ENCODE measurements at regions not wholly inside any gene's neighbourhood (a gene's known extent, or its start where the extent isn't known, plus 50 kb on each side); places are given as distances from the start of the nearest gene placed in this dataset.
A peak's percentile ranks its signal among the peaks of the same experiment; 100 is the strongest.
"Not testable (repeated sequence)": the region's sequence is repeated elsewhere in the genome, so short reads cannot be mapped to it uniquely, and the experiment has no call there.

DNA sequence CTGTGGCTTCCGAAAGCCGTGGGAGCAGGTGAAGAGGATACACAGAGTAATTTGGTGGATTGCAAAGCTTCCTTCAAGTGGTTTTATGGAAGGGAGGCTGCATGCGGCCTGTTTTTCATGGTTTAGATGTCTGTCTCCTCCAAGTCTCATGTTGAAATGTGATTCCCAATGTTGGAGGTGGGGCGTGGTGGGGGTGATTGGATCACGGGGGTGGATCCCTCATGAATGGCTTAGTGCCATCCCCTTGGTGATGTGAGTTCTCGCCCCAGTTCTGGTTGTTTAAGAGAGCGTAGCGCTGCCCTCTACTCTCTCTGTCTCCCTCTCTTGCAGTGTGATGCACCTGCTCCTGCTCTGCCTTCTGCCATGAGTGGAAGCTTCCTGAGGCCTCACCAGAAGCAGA, 247.8 kb upstream of the B3GAT1 start:
- DNase-seq (ENCODE audit: low spot score) (peak; percentile 2), ATAC-seq (no peak)

DNA sequence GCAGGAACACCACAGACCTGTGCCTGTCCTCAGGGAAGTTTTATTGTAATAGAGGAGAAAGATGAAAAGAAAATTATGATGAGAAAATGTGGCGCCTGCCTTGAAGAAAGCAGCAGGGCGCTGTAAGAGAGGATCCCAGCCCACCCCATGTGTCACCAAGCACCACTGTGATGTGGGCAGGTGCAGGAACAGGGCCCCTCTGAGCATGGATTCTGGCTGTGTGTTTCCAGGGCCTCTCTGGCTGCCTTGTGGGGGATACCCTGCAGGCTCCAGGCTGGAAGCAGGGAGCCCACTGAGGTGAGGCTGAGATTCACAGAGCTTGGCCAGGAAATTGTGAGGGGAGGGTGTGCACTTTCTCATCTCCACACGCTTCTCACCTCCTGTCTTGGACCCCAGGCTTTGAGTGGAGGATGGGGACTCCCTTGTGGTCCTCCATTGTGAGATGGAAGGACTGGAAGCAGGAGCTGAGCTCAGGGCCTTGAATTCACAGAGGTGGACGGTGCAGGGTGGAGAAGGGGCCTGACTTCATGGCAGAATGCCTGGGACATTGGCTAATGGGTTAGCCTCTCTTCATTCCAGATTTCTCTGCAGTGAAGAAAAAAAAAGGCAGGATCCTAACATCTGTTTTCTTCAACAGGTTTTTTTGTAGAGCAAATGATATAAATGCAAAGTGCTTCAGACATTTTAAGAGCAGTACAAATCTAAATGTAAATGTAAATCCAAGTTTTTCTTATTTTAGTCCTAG, 246.6 kb upstream of the B3GAT1 start:
- no peak for ATAC-seq
- DNase-seq (ENCODE audit: low spot score), result peak; percentile 15

DNA sequence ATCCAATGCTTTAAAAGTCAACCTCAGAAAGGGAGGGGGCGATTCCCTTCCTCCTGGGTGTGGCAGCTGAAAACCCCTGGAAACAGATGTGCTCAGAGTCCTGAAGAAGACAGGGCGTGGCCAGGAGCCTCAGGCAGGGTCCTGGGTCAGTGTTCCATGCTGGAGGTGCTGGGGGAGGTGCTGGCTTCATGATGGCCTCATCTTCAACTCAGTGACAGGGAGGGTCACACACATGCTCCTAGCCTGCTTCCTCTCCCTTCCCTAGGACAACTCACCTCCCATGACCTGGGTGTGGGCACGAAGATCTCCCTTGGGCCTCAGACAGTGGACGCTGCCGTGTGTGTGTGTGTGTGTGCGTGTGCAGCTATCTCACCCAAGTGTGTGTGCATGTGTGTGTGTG, 245.6 kb upstream of the B3GAT1 start:
- no peak for ATAC-seq
- DNase-seq (ENCODE audit: low spot score), result no peak

DNA sequence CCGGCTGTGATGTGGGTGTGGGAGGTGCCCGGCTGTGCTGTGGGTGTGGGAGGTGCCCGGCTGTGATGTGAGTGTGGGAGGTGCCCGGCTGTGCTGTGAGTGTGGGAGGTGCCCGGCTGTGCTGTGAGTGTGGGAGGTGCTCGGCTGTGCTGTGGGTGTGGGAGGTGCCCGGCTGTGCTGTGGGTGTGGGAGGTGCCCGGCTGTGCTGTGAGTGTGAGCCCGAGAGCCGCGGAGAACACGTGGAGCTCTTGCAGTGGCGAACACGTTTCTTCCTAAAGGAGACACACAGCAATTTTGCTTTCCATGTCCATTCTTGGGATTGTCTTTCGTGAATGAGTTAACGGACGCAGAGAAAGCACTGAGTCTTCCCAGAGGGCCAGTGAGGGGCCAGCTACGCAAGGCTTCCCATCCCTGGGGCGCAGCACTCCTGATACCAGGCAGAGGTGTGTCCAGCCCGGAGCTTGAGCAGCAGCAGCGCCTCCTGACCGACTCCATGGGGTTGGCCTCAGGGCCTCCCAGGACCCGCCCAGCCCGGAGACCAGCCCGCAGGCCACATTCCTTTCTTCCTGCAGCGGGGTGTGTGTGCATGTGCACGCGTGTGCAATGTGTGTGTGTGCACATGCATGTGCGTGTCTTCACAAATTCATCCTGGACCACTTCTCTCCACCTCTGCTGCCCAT, 245.0 kb upstream of the B3GAT1 start:
- DNase-seq (ENCODE audit: low spot score) (peak; percentile 28), ATAC-seq (no peak)

DNA sequence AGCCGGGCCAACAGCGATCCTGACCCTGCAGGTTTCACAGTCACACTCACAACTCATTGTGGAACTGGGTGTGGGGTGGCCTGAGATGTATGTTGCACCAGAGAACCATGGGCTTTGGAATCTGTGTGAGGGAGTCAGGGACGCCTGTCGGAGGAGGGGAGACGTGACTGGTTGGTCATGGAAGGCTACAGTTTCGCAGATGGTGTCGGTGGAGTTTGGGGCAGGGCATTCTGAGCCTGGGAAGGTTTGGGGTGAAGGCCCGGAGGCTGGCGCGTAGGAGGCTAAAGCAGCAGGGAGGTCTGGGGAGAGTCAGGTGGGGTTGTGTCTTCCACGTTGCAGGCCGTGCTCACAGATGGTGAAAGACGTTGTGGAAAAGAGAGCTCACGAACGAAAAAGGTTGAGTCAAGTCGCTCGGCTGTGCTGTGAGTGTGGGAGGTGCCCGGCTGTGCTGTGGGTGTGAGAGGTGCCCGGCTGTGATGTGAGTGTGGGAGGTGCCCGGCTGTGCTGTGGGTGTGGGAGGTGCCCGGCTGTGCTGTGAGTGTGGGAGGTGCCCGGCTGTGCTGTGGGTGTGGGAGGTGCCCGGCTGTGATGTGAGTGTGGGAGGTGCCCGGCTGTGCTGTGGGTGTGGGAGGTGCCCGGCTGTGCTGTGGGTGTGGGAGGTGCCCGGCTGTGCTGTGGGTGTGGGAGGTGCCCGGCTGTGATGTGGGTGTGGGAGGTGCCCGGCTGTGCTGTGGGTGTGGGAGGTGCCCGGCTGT, 244.2 kb upstream of the B3GAT1 start:
- not testable (repeated sequence) for ATAC-seq
- peak; percentile 28 for DNase-seq (ENCODE audit: low spot score)

DNA sequence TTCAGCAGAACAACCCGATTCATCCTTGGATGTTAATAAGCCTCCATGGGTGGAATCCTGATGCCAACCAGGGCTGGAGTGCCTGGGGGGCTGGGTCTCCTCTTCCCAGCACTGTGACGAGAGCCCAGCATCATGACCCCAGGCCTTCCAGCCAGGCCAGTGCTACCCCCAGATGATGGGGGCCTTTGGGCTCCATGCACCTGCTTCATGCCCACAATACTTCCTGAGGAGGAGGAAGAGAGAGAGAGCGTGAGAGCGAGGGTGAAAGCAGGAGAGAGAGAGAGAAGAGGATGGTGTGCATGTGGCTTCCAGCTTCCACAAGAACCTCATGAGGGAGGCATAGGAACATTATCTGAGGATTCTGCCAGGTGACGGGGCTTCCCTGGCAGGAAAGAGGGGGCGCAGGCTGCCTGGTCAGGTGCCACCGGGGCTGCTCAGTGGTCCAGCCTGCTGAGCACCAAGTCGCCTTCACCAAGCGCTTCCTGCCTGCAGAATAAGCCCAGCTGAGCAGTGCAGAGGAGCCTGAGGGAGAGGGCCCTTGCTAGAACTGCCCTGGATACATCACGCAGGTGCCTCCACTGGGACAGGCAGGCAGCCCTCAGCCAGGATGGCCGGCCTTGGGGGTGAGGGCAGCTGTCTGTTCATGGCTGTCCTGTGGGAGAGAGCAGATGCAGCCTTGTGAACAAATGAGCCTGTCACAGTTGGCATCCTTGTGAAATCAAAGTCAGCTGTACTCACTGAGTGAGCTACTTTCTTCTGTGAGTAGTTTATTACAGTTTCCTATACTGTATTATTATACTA, 243.3 kb upstream of the B3GAT1 start:
- ATAC-seq, result no peak

DNA sequence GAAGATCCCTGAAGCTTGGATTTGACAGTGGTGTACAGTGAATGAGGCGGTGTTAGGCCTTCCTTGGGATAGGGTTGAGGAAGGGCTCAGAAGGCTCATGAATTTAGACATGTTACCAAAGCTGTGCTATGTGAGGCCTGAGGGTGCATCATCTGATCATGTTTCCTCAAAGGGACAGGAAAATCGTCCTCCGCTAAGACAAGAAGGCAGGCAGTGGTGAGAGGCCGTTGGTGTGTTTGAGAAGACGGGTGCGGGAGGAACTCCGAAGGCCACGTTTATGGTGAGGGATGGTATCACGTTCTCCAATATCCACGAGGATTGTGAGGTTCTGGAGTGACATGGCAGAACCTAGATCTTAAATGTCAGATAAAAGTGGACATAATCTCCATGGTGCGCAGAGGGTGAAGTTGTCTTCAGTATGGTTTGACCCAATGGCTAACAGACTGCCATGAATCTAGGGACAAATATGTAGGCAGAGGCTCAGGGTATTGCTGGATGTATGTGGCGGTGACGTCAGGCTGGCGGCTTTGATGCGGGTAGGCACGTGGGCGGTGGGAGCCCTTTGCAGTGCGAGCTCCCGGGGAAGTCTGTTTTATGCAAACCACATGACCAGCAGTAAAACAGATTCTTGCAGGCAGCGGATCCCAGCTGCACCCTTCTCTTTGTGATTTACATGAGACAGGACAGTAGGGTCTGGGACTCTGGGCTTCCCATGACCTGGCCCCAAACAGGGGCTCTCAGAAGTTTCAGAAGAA, 242.3 kb upstream of the B3GAT1 start:
- no peak for ATAC-seq
- peak; percentile 24 for DNase-seq (ENCODE audit: low spot score)

More for the DNA sequence above, 243.3 kb upstream of the B3GAT1 start:
- peak; percentile 28 for DNase-seq (ENCODE audit: low spot score)

DNA sequence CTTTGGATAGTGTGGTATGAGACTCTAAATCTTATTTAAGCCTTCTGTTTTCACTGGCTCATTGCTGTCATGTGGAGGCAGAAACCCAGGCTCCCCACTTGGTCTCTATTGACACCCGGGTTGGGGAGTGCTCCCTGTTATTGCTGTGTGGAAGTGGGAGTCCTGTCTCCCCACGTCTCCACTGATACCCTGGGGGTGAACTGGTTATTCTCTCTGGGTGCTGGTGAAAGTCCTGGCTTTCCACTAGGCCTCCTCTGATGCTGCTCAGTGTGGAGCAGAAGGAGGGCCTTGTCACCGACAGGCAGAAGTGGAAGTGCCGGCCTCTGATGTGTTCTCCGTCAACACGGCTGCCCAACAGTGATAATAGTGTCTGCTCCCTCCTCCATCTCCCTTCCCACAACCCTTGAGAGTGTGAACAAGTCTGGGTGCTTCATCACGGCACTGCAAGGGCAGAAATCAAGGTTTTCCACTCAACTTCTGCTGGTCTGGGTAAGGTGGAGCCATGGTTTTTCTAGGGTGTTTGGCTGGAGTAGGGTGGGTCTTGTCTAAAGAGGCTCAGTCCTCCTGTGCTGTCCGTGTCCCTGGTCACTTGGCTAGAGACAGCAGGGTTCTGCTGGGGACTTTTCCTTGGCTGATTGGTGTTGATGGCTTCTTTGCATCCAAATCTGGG, 240.7 kb upstream of the B3GAT1 start:
- ATAC-seq (no peak), DNase-seq (ENCODE audit: low spot score) (no peak)

DNA sequence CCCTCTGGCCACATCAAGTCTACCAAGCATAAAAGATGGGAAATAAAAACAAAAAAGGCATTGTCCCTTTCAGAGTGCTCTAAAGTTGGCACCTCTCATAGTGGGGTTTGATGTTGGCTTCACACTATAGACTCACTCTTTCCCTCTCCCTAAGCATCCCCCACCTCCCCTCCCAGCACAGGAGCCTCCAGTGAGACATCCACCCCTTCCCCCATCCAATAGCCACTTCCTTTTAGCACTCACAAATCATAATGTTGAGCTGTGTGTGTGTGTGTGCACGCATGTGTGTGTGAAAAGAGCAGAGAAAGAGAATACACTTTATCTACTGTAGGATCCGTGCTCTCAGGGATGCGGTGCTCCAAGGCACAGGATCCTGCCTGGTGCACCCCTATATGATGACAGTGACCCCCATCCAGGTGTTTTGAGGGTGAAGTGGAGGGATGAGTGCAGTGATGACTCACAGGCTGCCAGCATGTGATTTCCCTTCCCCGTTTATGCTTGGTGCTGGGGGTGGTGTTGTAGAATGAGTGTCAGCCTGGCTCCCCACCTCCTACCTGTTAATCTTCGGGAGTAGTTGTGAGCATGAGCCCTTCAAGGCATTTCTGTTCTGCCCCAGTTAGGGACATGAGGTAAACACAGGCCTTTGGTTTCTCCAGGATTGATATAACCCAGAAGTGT, 235.2 kb upstream of the B3GAT1 start:
- DNase-seq (ENCODE audit: low spot score) (no peak), ATAC-seq (no peak)

DNA sequence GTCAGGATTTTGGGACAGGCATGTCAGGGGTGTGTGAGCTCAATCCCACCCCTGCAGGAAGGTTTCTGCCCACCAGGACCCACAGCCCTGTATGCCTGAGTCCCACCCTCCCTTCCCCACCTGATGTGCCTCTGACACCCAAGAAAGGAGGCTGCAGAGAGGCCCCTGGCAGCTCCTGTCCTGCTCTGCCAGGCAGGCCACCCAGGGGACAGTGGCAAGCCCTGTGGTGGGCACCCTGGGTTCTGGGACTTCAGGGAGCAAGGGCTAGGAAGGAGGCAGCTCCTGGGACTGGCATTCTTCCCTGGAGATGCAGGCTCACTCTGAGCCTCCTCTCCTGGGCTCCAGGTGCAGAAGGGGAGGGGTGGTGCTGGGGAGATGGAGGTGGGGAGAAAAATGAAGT, 234.5 kb upstream of the B3GAT1 start:
- ATAC-seq (no peak), DNase-seq (ENCODE audit: low spot score) (no peak)

DNA sequence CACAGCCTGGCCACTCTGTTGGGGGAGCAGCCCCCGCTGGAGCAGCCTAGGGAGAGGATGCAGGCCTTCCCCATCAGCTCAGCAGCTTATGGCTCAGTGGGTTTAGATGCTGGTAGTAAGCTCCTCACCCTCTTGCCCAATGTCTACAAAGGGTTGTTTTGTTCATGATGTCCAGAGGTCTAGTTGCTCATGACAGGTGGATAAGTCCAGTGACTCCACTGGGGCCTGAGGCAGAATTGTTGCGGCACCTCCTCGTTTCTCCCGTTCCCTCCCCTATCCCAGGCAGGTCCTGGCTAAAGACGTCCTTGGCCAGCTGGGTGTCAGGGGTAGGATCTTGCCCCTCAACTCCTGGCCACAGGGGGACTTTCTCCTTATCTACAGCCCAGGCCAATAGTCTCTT, 233.5 kb upstream of the B3GAT1 start:
- DNase-seq (ENCODE audit: low spot score), result no peak
- ATAC-seq, result no peak

DNA sequence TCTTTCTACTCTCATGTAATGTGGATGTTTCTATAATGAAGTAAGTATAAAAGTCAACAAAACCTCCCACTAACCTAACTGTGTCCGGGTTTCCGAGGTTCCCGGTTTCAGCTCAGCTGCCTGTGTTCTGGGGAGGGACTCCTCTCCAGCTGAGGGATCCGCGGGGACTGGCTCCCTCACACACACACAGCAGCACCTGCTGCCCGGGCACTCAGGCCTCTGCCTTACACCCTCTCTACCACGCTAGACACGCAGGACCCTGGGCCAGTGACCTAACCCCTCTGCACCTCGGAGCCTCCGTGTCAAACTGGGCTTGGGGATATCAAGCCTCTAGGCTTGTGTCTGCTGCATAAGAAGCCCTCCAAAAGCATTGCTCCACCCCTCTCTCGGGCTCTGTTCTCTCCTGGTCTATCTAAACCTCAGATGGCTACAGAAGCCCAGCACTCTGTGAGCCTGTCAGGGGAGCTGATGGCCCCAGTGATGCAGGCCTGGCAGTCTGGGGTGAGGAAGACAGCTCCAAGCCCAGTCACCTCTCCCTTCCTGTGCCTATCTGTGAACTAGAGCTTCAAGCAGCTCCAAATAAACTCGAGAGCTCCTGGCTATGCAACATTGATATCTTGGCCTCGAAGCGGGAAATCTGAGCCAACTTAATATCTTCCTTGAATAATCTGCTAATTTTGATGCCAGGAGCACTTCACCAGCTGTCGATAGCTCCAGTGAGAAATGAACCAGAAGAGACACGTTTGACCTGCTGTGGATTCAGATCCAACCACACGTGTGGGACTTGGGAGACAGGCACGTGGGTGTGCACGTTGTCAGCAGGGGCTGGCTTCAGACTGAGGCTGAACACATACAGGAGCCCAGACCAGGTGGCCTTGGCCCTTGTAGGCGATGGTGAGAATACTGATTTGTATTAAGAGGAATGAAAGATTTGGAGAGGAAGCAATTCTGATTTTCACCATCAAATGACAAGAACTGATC, 232.7 kb upstream of the B3GAT1 start:
- ATAC-seq, result no peak

DNA sequence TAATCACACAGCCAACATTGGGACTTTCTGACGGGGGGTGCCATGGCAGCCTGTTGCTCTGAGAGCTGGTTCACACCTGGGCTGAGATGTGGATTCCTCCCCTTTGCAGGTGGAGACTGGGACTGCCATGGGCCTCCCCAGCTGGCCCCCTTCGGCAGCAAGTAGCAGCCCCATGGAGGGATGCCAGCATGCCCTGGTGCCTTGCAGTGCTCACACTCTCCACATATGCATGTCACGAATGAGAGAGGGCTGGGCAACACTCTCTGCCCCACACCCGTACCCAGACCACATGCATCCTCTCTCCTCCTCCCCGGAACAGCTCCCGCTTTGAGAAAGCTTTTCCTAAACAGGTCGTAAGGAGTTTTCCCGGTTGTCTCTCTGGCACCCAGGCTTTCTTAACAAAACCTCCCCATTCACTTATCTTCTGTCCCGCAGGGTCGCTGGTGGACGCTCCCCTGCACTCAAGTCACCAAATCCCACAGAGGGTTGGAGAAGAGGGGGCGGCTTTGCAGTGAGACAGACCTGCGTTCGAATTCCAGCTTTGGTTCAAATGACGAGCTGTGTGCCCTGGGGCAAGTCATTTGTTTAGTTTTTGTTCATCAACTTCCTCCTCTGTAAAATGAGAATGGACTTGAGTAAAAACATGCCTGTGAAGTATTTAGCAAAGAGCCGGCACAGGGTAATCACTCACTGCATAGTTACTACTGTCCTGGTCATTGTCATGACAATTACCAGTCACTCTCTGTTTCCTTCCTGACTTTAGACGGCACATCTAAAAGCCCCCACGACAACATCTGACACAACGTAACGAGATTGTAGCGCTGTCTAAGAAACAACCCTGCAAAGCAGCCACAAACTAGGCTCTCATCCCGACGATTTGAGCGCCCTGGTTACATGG, 231.3 kb upstream of the B3GAT1 start:
- peak; percentile 5 for DNase-seq (ENCODE audit: low spot score)

More for the DNA sequence above, 232.7 kb upstream of the B3GAT1 start:
- DNase-seq (ENCODE audit: low spot score), result peak; percentile 30

DNA sequence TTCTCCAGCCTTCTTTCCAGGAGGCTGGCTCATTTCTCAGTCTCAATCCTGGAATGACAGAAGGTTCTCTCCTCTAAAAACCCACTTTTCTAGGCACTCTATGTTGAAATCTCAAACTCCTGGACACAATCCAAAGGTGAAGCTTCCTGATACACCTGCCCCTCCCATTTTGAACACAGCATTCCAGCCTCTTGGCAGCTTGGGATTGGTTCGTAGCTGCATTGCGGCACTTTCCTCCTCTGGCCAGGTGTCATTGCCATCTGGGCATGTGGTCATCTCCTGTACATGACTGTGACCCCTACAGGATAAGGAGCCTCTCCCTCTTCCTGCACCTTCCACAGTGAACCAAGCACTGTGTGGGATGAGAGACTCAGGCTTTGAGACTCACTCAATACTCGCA, 230.2 kb upstream of the B3GAT1 start:
- DNase-seq (ENCODE audit: low spot score), result no peak
- ATAC-seq, result peak; percentile 16

More for the DNA sequence above, 231.3 kb upstream of the B3GAT1 start:
- ATAC-seq, result no peak

DNA sequence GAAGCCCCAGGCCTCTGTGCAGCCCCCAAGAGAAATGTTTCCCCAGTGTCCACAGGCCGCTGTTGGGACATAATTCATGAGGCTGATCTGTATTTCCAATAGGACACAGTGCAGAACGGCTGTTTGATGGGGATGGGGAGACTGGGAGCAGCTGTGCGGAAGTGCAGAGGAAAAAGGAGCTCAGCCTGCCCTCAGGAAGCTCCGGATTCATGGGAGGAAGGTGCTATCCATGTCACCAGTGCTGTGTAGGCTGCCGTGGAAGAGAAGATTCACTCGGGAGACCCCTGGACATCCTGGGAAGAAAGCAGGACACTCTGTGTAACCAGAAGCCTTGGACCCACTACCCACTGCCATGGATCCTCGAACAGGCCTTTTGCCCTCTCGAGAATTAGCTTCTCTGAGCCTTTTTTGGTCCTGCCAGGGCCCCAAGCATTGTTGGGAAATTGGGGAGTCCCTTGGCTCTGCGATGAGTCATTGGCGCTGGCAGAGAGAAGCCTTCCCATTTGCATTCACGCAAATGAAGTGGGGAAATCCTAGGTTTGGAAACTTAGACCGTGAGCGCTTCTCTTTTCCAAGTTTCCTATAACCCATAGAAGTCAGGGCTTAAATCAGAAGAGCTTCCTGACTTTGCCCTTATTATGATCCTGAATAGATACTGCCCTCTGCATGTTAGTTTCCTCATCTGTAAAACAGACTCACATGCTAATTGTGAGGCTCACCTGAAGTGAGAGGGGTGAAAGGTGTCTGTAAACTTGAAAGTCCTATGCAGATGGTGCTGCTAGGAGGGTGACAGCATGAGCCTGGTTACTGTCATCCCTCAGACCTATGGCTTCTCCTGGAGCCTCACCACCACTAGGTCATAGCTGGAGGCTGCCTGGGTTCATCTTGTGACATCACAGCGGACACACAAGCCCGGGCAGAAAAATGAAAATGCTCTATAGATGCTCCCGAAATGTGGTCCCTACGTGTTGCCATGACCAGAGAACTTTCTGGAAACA, 229.2 kb upstream of the B3GAT1 start:
- DNase-seq (ENCODE audit: low spot score) (peak; percentile 23), ATAC-seq (no peak)

DNA sequence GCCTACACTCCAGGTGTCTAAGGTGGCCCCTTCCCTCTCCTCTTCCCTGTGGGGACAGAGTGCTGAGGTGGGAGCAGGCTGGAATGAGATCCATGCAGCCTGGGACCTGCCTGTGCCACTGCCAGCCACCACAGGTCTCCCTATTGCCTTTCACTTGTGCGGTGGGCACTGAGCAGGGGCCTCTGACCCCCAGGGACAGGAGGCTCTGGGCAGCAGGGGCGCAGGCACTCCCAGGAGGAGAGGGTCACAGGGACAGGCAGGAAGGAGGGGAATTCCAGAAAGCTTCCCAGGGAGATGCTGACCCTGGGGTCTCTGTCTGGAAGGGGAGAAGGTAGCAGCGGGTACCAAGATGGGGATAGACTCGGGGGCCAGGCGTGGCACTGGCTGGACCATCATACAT, 228.5 kb upstream of the B3GAT1 start:
- ATAC-seq (no peak), DNase-seq (ENCODE audit: low spot score) (no peak)

Data from left lobe of liver (tissue), 2 donors.